Vagina (tissue), 2 donors: ENCODE measurements at regions not wholly inside any gene's neighbourhood (a gene's known extent, or its start where the extent isn't known, plus 50 kb on each side); places are given as distances from the start of the nearest gene placed in this dataset.

Experiments used
- CTCF ChIP-seq, 3 experiments: fragments of 450-650 bp in 2 of 3; fragments of 200-600 bp in 1 of 3; sonication (generic) in 1 of 3; IDR thresholded peaks; one replicate each; pipeline ENCODE4 v1.5.1; 2017 to 2019; ENCODE audit warnings: antibody characterized with exemption in 3 of 3, mild to moderate bottlenecking in 2 of 3, moderate library complexity in 2 of 3
- POLR2A ChIP-seq, 2 donors: fragments of 450-650 bp; IDR thresholded peaks; one replicate each; pipeline ENCODE4 v1.6.1; 2017; ENCODE audit warnings: antibody characterized with exemption in 2 of 2, mild to moderate bottlenecking in 2 of 2, moderate library complexity in 2 of 2

GRCh38 chr3:81268526-81268925 is 492.9 kb downstream of the GBE1 start:
- TF ChIP-seq CTCF (IDR thresholded peaks at IDR 0.05), result no peak
- TF ChIP-seq POLR2A (IDR thresholded peaks at IDR 0.05), result no peak
